BLaER1 treated with 17β-estradiol and CSF1 and Interleukin-3, amounts not matched to agents 10 nM and 100 nM (cell line): ENCODE measurements at regions not wholly inside any gene's neighbourhood (a gene's known extent, or its start where the extent isn't known, plus 50 kb on each side); places are given as distances from the start of the nearest gene placed in this dataset.

Experiments
- H3K27ac ChIP-seq, 11 experiments: shearing (Covaris generic); formaldehyde crosslinking; 2 replicates each; pipeline ENCODE4 v1.8.1; 2022
- H3K27me3 ChIP-seq, 11 experiments: shearing (Covaris generic); formaldehyde crosslinking; 2 replicates each; pipeline ENCODE4 v1.8.1; 2022
- H3K36me3 ChIP-seq, 11 experiments: shearing (Covaris generic); formaldehyde crosslinking; 2 replicates each; pipeline ENCODE4 v1.8.1; 2022
- H3K4me1 ChIP-seq, 10 experiments: shearing (Covaris generic); formaldehyde crosslinking; 2 replicates each; pipeline ENCODE4 v1.8.1; 2022
- H3K4me2 ChIP-seq, 11 experiments: shearing (Covaris generic); formaldehyde crosslinking; 2 replicates each; pipeline ENCODE4 v1.8.1; 2022
- H3K4me3 ChIP-seq, 10 experiments: shearing (Covaris generic); formaldehyde crosslinking; 2 replicates each; pipeline ENCODE4 v1.8.1; 2022
- H3K9ac ChIP-seq, 11 experiments: shearing (Covaris generic); formaldehyde crosslinking; 2 replicates each; pipeline ENCODE4 v1.8.1; 2022
- H3K9me3 ChIP-seq, 11 experiments: shearing (Covaris generic); formaldehyde crosslinking; replicated peaks in 1 of 11; 2 replicates each; pipeline ENCODE4 v1.8.1; 2022
- H4K20me1 ChIP-seq, 11 experiments: shearing (Covaris generic); formaldehyde crosslinking; 2 replicates each; pipeline ENCODE4 v1.8.1; 2022
- Cebpa-rat ChIP-seq, 11 experiments: shearing (Covaris generic); IDR thresholded peaks; 2 replicates each; pipeline ENCODE4 v1.8.1; 2022

- Histone ChIP-seq H3K36me3 (no peaks in the 10 kb centered on the region), H3K27ac (no peak overlapping the region), H4K20me1 (no peaks in the 10 kb centered on the region), H3K4me1 (no peaks in the 10 kb centered on the region), H3K4me3 (no peak overlapping the region), H3K9me3 (no peaks in the 10 kb centered on the region), H3K4me2 (no peak overlapping the region), H3K9ac (no peak overlapping the region), H3K27me3 (no peaks in the 10 kb centered on the region)
- TF ChIP-seq Cebpa-rat (IDR thresholded peaks at IDR 0.05), result no peak
These were observed 825.6 kb downstream of the PCDH7 start for GRCh38 chr4:31545755-31546154.

GRCh38 chr4:31548021-31548420 lies 827.9 kb downstream of the PCDH7 start:
- no peak overlapping the region for H3K4me2 ChIP-seq
- H3K4me3 ChIP-seq, result no peak overlapping the region
- H3K9ac ChIP-seq, result no peak overlapping the region
- H3K27ac ChIP-seq, result no peak overlapping the region
- no peaks in the 10 kb centered on the region for H3K36me3 ChIP-seq
- no peaks in the 10 kb centered on the region for H4K20me1 ChIP-seq
- no peak for TF ChIP-seq Cebpa-rat (IDR thresholded peaks at IDR 0.05)
- no peaks in the 10 kb centered on the region for H3K27me3 ChIP-seq
- H3K9me3 ChIP-seq, result no peaks in the 10 kb centered on the region
- H3K4me1 ChIP-seq, result no peaks in the 10 kb centered on the region

- H3K4me2 ChIP-seq, result no peak overlapping the region
- H3K27ac ChIP-seq, result no peak overlapping the region
- no peak for TF ChIP-seq Cebpa-rat (IDR thresholded peaks at IDR 0.05)
- no peaks in the 10 kb centered on the region for H3K36me3 ChIP-seq
- no peak overlapping the region for H3K9ac ChIP-seq
- H3K4me3 ChIP-seq, result no peak overlapping the region
- H4K20me1 ChIP-seq, result no peaks in the 10 kb centered on the region
- H3K9me3 ChIP-seq, result no peaks in the 10 kb centered on the region
- H3K4me1 ChIP-seq, result no peaks in the 10 kb centered on the region
- no peaks in the 10 kb centered on the region for H3K27me3 ChIP-seq
These were observed 828.7 kb downstream of the PCDH7 start for GRCh38 chr4:31548823-31549222.

- no peaks in the 10 kb centered on the region for H3K27me3 ChIP-seq
- no peaks in the 10 kb centered on the region for H3K9me3 ChIP-seq
- no peak overlapping the region for H3K4me3 ChIP-seq
- H3K27ac ChIP-seq, result no peak overlapping the region
- no peaks in the 10 kb centered on the region for H3K4me1 ChIP-seq
- TF ChIP-seq Cebpa-rat (IDR thresholded peaks at IDR 0.05), result no peak
- H3K4me2 ChIP-seq, result no peak overlapping the region
- no peaks in the 10 kb centered on the region for H3K36me3 ChIP-seq
- H4K20me1 ChIP-seq, result no peaks in the 10 kb centered on the region
- no peak overlapping the region for H3K9ac ChIP-seq
These were observed 829.1 kb downstream of the PCDH7 start for GRCh38 chr4:31549256-31549655.

GRCh38 chr4:31557437-31557836 lies 837.3 kb downstream of the PCDH7 start:
- H3K4me2 ChIP-seq, result no peak overlapping the region
- H3K9me3 ChIP-seq, result no peaks in the 10 kb centered on the region
- no peaks in the 10 kb centered on the region for H4K20me1 ChIP-seq
- no peaks in the 10 kb centered on the region for H3K4me1 ChIP-seq
- no peak for TF ChIP-seq Cebpa-rat (IDR thresholded peaks at IDR 0.05)
- H3K27ac ChIP-seq, result no peak overlapping the region
- H3K9ac ChIP-seq, result no peak overlapping the region
- H3K36me3 ChIP-seq, result no peaks in the 10 kb centered on the region
- H3K27me3 ChIP-seq, result no peaks in the 10 kb centered on the region
- no peak overlapping the region for H3K4me3 ChIP-seq

- Histone ChIP-seq H3K36me3 (no peaks in the 10 kb centered on the region), H3K9ac (no peak overlapping the region), H3K4me3 (no peak overlapping the region), H3K9me3 (no peaks in the 10 kb centered on the region), H3K27me3 (no peaks in the 10 kb centered on the region), H3K4me1 (no peaks in the 10 kb centered on the region), H3K27ac (no peak overlapping the region), H3K4me2 (no peak overlapping the region), H4K20me1 (no peaks in the 10 kb centered on the region)
- no peak for TF ChIP-seq Cebpa-rat (IDR thresholded peaks at IDR 0.05)
These were observed 853.4 kb downstream of the PCDH7 start for GRCh38 chr4:31573554-31573953.

GRCh38 chr4:31575504-31575903 lies 855.3 kb downstream of the PCDH7 start:
- Histone ChIP-seq H3K4me3 (no peak overlapping the region), H3K27me3 (no peaks in the 10 kb centered on the region), H3K9me3 (no peaks in the 10 kb centered on the region), H3K27ac (no peak overlapping the region), H4K20me1 (no peaks in the 10 kb centered on the region), H3K36me3 (no peaks in the 10 kb centered on the region), H3K4me1 (no peaks in the 10 kb centered on the region), H3K4me2 (no peak overlapping the region), H3K9ac (no peak overlapping the region)
- TF ChIP-seq Cebpa-rat (IDR thresholded peaks at IDR 0.05), result no peak

- H3K9ac ChIP-seq, result no peak overlapping the region
- H3K4me2 ChIP-seq, result no peak overlapping the region
- no peaks in the 10 kb centered on the region for H3K4me1 ChIP-seq
- H4K20me1 ChIP-seq, result no peaks in the 10 kb centered on the region
- no peaks in the 10 kb centered on the region for H3K27me3 ChIP-seq
- no peak overlapping the region for H3K27ac ChIP-seq
- no peaks in the 10 kb centered on the region for H3K9me3 ChIP-seq
- H3K36me3 ChIP-seq, result no peaks in the 10 kb centered on the region
- no peak overlapping the region for H3K4me3 ChIP-seq
- TF ChIP-seq Cebpa-rat (IDR thresholded peaks at IDR 0.05), result no peak
These were observed 860.7 kb downstream of the PCDH7 start for GRCh38 chr4:31580843-31581242.

- Histone ChIP-seq H3K4me3 (no peak overlapping the region), H4K20me1 (no peaks in the 10 kb centered on the region), H3K36me3 (no peaks in the 10 kb centered on the region), H3K9me3 (no peaks in the 10 kb centered on the region), H3K4me1 (no peaks in the 10 kb centered on the region), H3K4me2 (no peak overlapping the region), H3K9ac (no peak overlapping the region), H3K27me3 (no peaks in the 10 kb centered on the region), H3K27ac (no peak overlapping the region)
- TF ChIP-seq Cebpa-rat (IDR thresholded peaks at IDR 0.05), result no peak
These were observed 865.3 kb downstream of the PCDH7 start for GRCh38 chr4:31585503-31585902.

GRCh38 chr4:31592293-31592692 lies 872.1 kb downstream of the PCDH7 start:
- no peaks in the 10 kb centered on the region for H3K9me3 ChIP-seq
- H3K9ac ChIP-seq, result no peak overlapping the region
- no peaks in the 10 kb centered on the region for H3K27me3 ChIP-seq
- H3K4me1 ChIP-seq, result no peaks in the 10 kb centered on the region
- H3K4me3 ChIP-seq, result no peak overlapping the region
- H3K27ac ChIP-seq, result no peak overlapping the region
- no peaks in the 10 kb centered on the region for H4K20me1 ChIP-seq
- no peak for TF ChIP-seq Cebpa-rat (IDR thresholded peaks at IDR 0.05)
- no peak overlapping the region for H3K4me2 ChIP-seq
- no peaks in the 10 kb centered on the region for H3K36me3 ChIP-seq

GRCh38 chr4:31595496-31595895 lies 875.3 kb downstream of the PCDH7 start:
- no peaks in the 10 kb centered on the region for H3K9me3 ChIP-seq
- H3K9ac ChIP-seq, result no peak overlapping the region
- H4K20me1 ChIP-seq, result no peaks in the 10 kb centered on the region
- H3K27me3 ChIP-seq, result no peaks in the 10 kb centered on the region
- H3K4me2 ChIP-seq, result no peak overlapping the region
- no peak overlapping the region for H3K4me3 ChIP-seq
- TF ChIP-seq Cebpa-rat (IDR thresholded peaks at IDR 0.05), result no peak
- no peaks in the 10 kb centered on the region for H3K4me1 ChIP-seq
- H3K36me3 ChIP-seq, result no peaks in the 10 kb centered on the region
- H3K27ac ChIP-seq, result no peak overlapping the region
